Upper lobe of left lung (tissue), 6 donors: ENCODE measurements at regions not wholly inside any gene's neighbourhood (a gene's known extent, or its start where the extent isn't known, plus 50 kb on each side); places are given as distances from the start of the nearest gene placed in this dataset.

Source experiments
- ATAC-seq, 2 donors: fragments of 200-7000 bp; cut with Tn5 transposase; one replicate each; pipeline ENCODE4 v1.9.1; 2022; ENCODE audit warnings: mild to moderate bottlenecking in 2 of 2, moderate library complexity in 2 of 2; ENCODE audit not compliant: low FRiP score in 2 of 2
- DNase-seq, 2 donors: peaks; one replicate each; pipeline ENCODE4 v3.0.0-alpha.2; 2019 to 2020
- H3K27ac ChIP-seq, 4 donors: fragments of 200-600 bp; sonication (generic); one replicate each; pipeline ENCODE4 v1.5.1; 2016 to 2019
- H3K27me3 ChIP-seq, 4 donors: fragments of 200-600 bp; sonication (generic); one replicate each; pipeline ENCODE4 v1.5.1; 2017 to 2019
- H3K36me3 ChIP-seq, 4 donors: fragments of 200-600 bp; sonication (generic); one replicate each; pipeline ENCODE4 v1.5.1; 2016 to 2019
- H3K4me1 ChIP-seq, 4 donors: fragments of 200-600 bp; sonication (generic); one replicate each; pipeline ENCODE4 v1.5.1; 2018 to 2019
- H3K4me3 ChIP-seq, 4 donors: fragments of 200-600 bp; sonication (generic); one replicate each; pipeline ENCODE4 v1.5.1; 2017 to 2019; ENCODE audit warnings: mild to moderate bottlenecking in 2 of 4, moderate library complexity in 1 of 4
- H3K9me3 ChIP-seq, 4 donors: fragments of 200-600 bp; sonication (generic); one replicate each; pipeline ENCODE4 v1.5.1; 2018 to 2019
- CTCF ChIP-seq, 6 experiments: fragments of 450-650 bp in 4 of 6; fragments of 200-600 bp in 2 of 6; sonication (generic) in 2 of 6; IDR thresholded peaks; one replicate each; pipeline ENCODE4 v1.5.1; 2016 to 2019; ENCODE audit warnings: antibody characterized with exemption in 6 of 6
- EP300 ChIP-seq, 4 donors: sonication (generic); formaldehyde crosslinking; IDR thresholded peaks; one replicate each; pipeline ENCODE4 v1.5.1; 2017; ENCODE audit warnings: antibody characterized with exemption in 4 of 4, control low read depth in 2 of 4
- POLR2A ChIP-seq, 4 donors: fragments of 450-650 bp; IDR thresholded peaks; one replicate each; pipeline ENCODE4 v1.5.1; 2016 to 2017; ENCODE audit warnings: antibody characterized with exemption in 4 of 4, mild to moderate bottlenecking in 2 of 4
- POLR2AphosphoS5 ChIP-seq, 2 donors: sonication (generic); formaldehyde crosslinking; IDR thresholded peaks; one replicate each; pipeline ENCODE4 v1.5.1; 2017; ENCODE audit warnings: antibody characterized with exemption in 2 of 2
- WGBS, 2 donors: methylation state at CpG; one replicate each; pipeline ENCODE4 v1.1.5; 2017 to 2018; 5-methylcytosine and 5-hydroxymethylcytosine counted together
- donor health status: DM: no; HTN: no; CAD: no; lungs with moderate emphysema.
- donor health status: DM: no; HTN: yes; CAD: no; lungs with severe emphysema.

GRCh38 chr2:12168354-12168753 is 421.9 kb downstream of the LPIN1 start:
- ATAC-seq (no peak), DNase-seq (no peak)
- Histone ChIP-seq H3K27me3 (no peaks in the 10 kb centered on the region), H3K9me3 (no peaks in the 10 kb centered on the region), H3K27ac (peak overlapping the region; percentile 64 to 79 (median 76)), H3K4me3 (no peak overlapping the region), H3K36me3 (no peaks in the 10 kb centered on the region), H3K4me1 (peaks cover 22 to 28% (median 25%) of the 10 kb centered on the region in 4 donors)
- TF ChIP-seq CTCF (IDR thresholded peaks at IDR 0.05) (no peak), POLR2A (IDR thresholded peaks at IDR 0.05) (no peak), POLR2AphosphoS5 (IDR thresholded peaks at IDR 0.05) (no peak), EP300 (IDR thresholded peaks at IDR 0.05) (no peak)
- 90 to 92% methylated on average over 6 of the region's 6 CpGs for WGBS, 2 donors

- peak in 1 of 6 experiments; percentile 11 for TF ChIP-seq CTCF (IDR thresholded peaks at IDR 0.05)
- no peak for TF ChIP-seq POLR2A (IDR thresholded peaks at IDR 0.05)
- TF ChIP-seq EP300 (IDR thresholded peaks at IDR 0.05) = peak in 1 of 4 donors; percentile 72
- peak in 1 of 2 donors; percentile 63 for TF ChIP-seq POLR2AphosphoS5 (IDR thresholded peaks at IDR 0.05)
- Histone ChIP-seq H3K4me3 (no peak overlapping the region), H3K9me3 (no peaks in the 10 kb centered on the region), H3K4me1 (peaks cover 22 to 28% (median 25%) of the 10 kb centered on the region in 4 donors), H3K27ac (peak overlapping the region; percentile 64 to 79 (median 76)), H3K36me3 (no peaks in the 10 kb centered on the region), H3K27me3 (no peaks in the 10 kb centered on the region)
- DNase-seq = peak in 1 of 2 donors; percentile 41
- WGBS, 2 donors = 58 to 62% methylated on average over 4 of the region's 4 CpGs
- ATAC-seq = peak; percentile 76 to 90
These were observed 422.5 kb downstream of the LPIN1 start for GRCh38 chr2:12168791-12169388.

- Histone ChIP-seq H3K4me1 (peaks cover 22 to 28% (median 25%) of the 10 kb centered on the region in 4 donors), H3K27me3 (no peaks in the 10 kb centered on the region), H3K36me3 (no peaks in the 10 kb centered on the region), H3K9me3 (no peaks in the 10 kb centered on the region), H3K4me3 (no peak overlapping the region), H3K27ac (peak overlapping the region; percentile 64 to 79 (median 76))
- DNase-seq (peak in 1 of 2 donors; percentile 55), ATAC-seq (peak; percentile 61 to 74)
- peak; percentile 20 to 57 for TF ChIP-seq POLR2AphosphoS5 (IDR thresholded peaks at IDR 0.05)
- TF ChIP-seq EP300 (IDR thresholded peaks at IDR 0.05) = peak in 3 of 4 donors; percentile 45 to 83 (median 79)
- TF ChIP-seq POLR2A (IDR thresholded peaks at IDR 0.05) = no peak
- 37 to 48% methylated on average over 6 of the region's 6 CpGs for WGBS, 2 donors
These were observed 423.3 kb downstream of the LPIN1 start for GRCh38 chr2:12169721-12170120.

DNA sequence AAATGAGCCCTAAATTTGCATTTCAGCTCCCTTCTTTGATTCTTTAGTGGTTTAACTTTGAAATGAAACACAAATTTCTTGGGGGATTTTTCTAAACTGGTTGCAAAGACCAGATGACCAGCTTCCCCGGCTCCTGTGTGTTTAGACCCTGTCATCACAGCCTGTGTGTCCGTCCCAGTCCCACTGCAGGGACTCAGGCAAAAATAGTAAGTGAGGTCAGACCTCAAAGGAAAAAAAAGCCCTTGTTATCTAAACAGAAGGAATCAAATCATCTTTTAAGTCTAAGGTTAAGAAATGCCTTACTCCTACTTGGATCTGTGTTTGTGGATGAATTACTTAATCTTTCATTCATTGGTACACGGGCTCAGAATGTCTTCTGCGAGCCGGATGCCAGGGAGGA is 423.7 kb downstream of the LPIN1 start:
- H3K4me1 ChIP-seq = peaks cover 22 to 28% (median 25%) of the 10 kb centered on the region in 4 donors
- peak overlapping the region; percentile 64 to 79 (median 76) for H3K27ac ChIP-seq
- H3K4me3 ChIP-seq = no peak overlapping the region
- no peak for DNase-seq
- TF ChIP-seq CTCF (IDR thresholded peaks at IDR 0.05) (no peak), POLR2AphosphoS5 (IDR thresholded peaks at IDR 0.05) (no peak), EP300 (IDR thresholded peaks at IDR 0.05) (peak in 1 of 4 donors; percentile 21)
- ATAC-seq = peak in 1 of 2 donors; percentile 6
- H3K9me3 ChIP-seq = no peaks in the 10 kb centered on the region
- no peaks in the 10 kb centered on the region for H3K27me3 ChIP-seq
- 29 to 67% methylated on average over 5 of the region's 5 CpGs for WGBS, 2 donors
- H3K36me3 ChIP-seq = no peaks in the 10 kb centered on the region

GRCh38 chr2:12173271-12173942 is 427.0 kb downstream of the LPIN1 start:
- TF ChIP-seq CTCF (IDR thresholded peaks at IDR 0.05) (no peak), EP300 (IDR thresholded peaks at IDR 0.05) (no peak), POLR2AphosphoS5 (IDR thresholded peaks at IDR 0.05) (no peak), POLR2A (IDR thresholded peaks at IDR 0.05) (no peak)
- H3K27ac ChIP-seq = no peak overlapping the region
- 96 to 100% methylated on average over 1 of the region's 1 CpG for WGBS, 2 donors
- H3K4me3 ChIP-seq = no peak overlapping the region
- H3K27me3 ChIP-seq = no peaks in the 10 kb centered on the region
- ATAC-seq (no peak), DNase-seq (no peak)
- peaks cover 38 to 45% (median 42%) of the 10 kb centered on the region in 4 donors for H3K4me1 ChIP-seq
- no peaks in the 10 kb centered on the region for H3K9me3 ChIP-seq
- H3K36me3 ChIP-seq = no peaks in the 10 kb centered on the region
